Peyer's patch (tissue), 4 donors: ENCODE measurements at regions not wholly inside any gene's neighbourhood (a gene's known extent, or its start where the extent isn't known, plus 50 kb on each side); places are given as distances from the start of the nearest gene placed in this dataset.
"Not testable (repeated sequence)": the region's sequence is repeated elsewhere in the genome, so short reads cannot be mapped to it uniquely, and the experiment has no call there.

Source experiments
- DNase-seq, 3 donors: peaks; one replicate each; pipeline ENCODE4 v3.0.0-alpha.2; 2017 to 2019
- H3K27ac ChIP-seq, 4 donors: fragments of 200-600 bp; sonication (generic); one replicate each; pipeline ENCODE4 v1.5.1; 2016 to 2019
- H3K27me3 ChIP-seq, 2 donors: fragments of 200-600 bp; sonication (generic); one replicate each; pipeline ENCODE4 v1.5.1; 2019
- H3K36me3 ChIP-seq, 3 donors: fragments of 200-600 bp; sonication (generic); one replicate each; pipeline ENCODE4 v1.5.1; 2016 to 2019
- H3K4me1 ChIP-seq, 4 donors: fragments of 200-600 bp; sonication (generic); one replicate each; pipeline ENCODE4 v1.5.1; 2016 to 2019
- H3K4me3 ChIP-seq, 4 donors: fragments of 200-600 bp; sonication (generic); 1 replicate in 3 of 4; 2 replicates in 1 of 4; pipeline ENCODE4 v1.5.1; 2016 to 2019; ENCODE audit warnings: mild to moderate bottlenecking in 1 of 4
- H3K9me3 ChIP-seq, 4 donors: fragments of 200-600 bp; sonication (generic); one replicate each; pipeline ENCODE4 v1.5.1; 2016 to 2019; ENCODE audit warnings: mild to moderate bottlenecking in 1 of 4
- CTCF ChIP-seq, 6 experiments: fragments of 450-650 bp in 4 of 6; fragments of 200-600 bp in 2 of 6; sonication (generic) in 1 of 6; IDR thresholded peaks; one replicate each; pipeline ENCODE4 v1.5.1; 2017 to 2019; ENCODE audit warnings: antibody characterized with exemption in 6 of 6, mild to moderate bottlenecking in 3 of 6, moderate library complexity in 1 of 6
- POLR2A ChIP-seq, 2 donors: fragments of 450-650 bp; IDR thresholded peaks; one replicate each; pipeline ENCODE4 v1.5.1; 2017; ENCODE audit warnings: antibody characterized with exemption in 2 of 2, mild to moderate bottlenecking in 2 of 2, moderate library complexity in 2 of 2

DNA sequence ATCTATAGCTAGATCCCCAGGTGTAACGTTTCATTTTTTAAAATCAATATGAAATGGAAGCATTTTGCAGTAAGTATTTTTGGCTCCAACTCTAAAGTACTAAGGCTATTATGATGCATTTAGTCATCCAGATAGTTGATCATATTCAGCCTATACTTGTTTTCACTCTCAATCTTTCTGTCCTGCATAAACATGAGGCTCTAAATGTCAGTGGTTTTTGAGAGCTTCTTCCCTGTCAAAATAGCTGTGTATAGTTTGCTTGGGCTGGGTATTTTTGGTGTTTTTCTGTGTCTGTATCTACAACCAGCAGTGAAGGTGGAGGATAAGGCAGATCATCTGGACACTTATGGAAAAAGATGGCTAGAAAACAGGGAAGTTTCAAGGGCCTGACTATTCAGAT lies 128.0 kb downstream of the LRRN1 start:
- Histone ChIP-seq H3K27ac (no peak overlapping the region), H3K36me3 (no peaks in the 10 kb centered on the region), H3K4me3 (no peak overlapping the region), H3K27me3 (no peaks in the 10 kb centered on the region), H3K4me1 (no peaks in the 10 kb centered on the region), H3K9me3 (no peaks in the 10 kb centered on the region)
- DNase-seq, result no peak
- TF ChIP-seq CTCF (IDR thresholded peaks at IDR 0.05) (no peak), POLR2A (IDR thresholded peaks at IDR 0.05) (no peak)

DNA sequence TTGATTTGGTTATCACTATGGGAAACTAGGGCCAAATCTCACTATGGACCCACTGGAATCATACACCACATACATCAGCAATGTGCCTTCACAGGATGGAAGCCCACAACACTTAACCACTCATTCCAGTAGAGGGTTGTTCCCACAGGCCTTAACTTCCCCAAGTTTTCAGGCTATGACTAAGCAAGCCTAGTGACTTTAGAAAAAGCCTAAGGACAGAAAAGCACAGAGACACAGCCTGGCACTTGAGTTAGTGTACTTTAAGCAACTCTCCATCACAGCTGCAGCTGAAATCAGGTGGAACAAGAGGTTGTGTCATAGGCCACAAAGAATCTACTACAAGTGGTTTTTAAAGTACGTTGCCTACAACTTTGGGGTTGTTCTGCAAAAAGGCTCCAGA lies 128.7 kb downstream of the LRRN1 start:
- Histone ChIP-seq H3K4me3 (no peak overlapping the region), H3K27me3 (no peaks in the 10 kb centered on the region), H3K4me1 (no peaks in the 10 kb centered on the region), H3K36me3 (no peaks in the 10 kb centered on the region), H3K9me3 (no peaks in the 10 kb centered on the region), H3K27ac (no peak overlapping the region)
- no peak for DNase-seq
- TF ChIP-seq POLR2A (IDR thresholded peaks at IDR 0.05), result no peak
- TF ChIP-seq CTCF (IDR thresholded peaks at IDR 0.05), result no peak

DNA sequence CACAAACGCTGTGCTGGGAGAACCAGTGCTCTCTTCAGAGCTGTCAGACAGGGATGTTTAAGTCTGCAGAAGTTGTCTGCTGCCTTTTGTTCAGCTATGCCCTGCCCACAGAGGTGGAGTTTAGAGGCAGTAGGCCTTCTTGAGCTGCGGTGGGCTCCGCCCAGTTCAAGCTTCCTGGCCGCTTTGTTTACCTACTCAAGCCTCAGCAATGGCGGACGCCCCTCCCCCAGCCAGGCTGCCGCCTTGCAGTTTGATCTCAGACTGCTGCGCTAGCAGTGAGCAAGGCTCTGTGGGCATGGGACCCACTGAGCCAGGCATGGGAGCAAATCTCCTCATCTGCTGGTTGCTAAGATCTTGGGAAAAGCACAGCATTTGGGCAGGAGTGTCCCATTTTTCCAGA lies 142.1 kb downstream of the LRRN1 start:
- H3K4me3 ChIP-seq, H3K27ac ChIP-seq, DNase-seq, H3K9me3 ChIP-seq, H3K4me1 ChIP-seq, H3K36me3 ChIP-seq, H3K27me3 ChIP-seq: not testable (repeated sequence)

DNA sequence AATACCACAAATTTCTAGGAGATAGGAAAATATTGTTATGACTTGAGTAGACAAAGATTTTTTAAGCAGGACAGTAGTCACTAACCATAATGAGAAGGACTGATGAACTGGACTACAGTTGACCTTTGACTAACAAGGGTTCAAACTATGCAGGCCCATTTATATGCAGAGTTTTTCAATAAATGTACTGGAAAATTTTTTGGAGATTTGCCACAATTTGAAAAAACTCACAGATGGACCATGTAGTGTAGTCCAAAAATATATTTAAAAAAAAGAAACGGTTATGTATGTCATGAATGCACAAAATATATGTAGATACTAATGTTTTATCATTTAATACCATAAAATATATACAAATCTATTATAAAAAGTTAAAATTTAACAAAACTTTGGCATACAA lies 151.8 kb downstream of the LRRN1 start:
- no peaks in the 10 kb centered on the region for H3K27me3 ChIP-seq
- no peak for DNase-seq
- no peak for TF ChIP-seq CTCF (IDR thresholded peaks at IDR 0.05)
- TF ChIP-seq POLR2A (IDR thresholded peaks at IDR 0.05), result no peak

GRCh38 chr3:3951501-3951900 lies 152.3 kb downstream of the LRRN1 start:
- Histone ChIP-seq H3K9me3 (no peaks in the 10 kb centered on the region), H3K4me3 (no peak overlapping the region), H3K27me3 (no peaks in the 10 kb centered on the region), H3K27ac (no peak overlapping the region), H3K4me1 (no peaks in the 10 kb centered on the region), H3K36me3 (no peaks in the 10 kb centered on the region)
- DNase-seq, result no peak
- no peak for TF ChIP-seq POLR2A (IDR thresholded peaks at IDR 0.05)
- TF ChIP-seq CTCF (IDR thresholded peaks at IDR 0.05), result no peak

More for the DNA sequence above, 151.8 kb downstream of the LRRN1 start:
- H3K27ac ChIP-seq, result no peak overlapping the region
- H3K36me3 ChIP-seq, result no peaks in the 10 kb centered on the region
- no peaks in the 10 kb centered on the region for H3K4me1 ChIP-seq
- H3K4me3 ChIP-seq, result no peak overlapping the region
- H3K9me3 ChIP-seq, result no peaks in the 10 kb centered on the region

- H3K36me3 ChIP-seq, H3K27me3 ChIP-seq, H3K4me1 ChIP-seq, H3K27ac ChIP-seq, H3K4me3 ChIP-seq, DNase-seq, H3K9me3 ChIP-seq: not testable (repeated sequence)
Observed at GRCh38 chr3:3962867-3963266, 163.6 kb downstream of the LRRN1 start.

DNA sequence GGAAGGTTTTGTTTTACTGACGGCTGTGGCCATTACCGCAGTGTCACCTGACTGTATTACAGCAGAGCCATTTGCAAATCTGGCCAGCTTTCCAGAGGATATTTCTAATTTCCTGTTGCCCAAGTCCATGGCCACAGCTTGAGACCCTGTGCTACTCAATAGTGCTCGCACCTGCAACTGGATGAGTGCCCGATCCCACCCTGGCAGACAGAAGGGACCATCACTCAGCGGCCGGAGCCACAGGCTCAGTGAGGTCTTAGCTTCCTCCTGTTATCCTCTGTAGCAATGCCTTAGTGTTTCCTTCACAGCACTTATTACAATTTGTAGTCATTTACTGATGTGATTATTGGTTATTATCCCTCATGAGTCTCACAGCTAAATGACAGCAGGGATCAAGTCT lies 184.8 kb downstream of the LRRN1 start:
- no peaks in the 10 kb centered on the region for H3K9me3 ChIP-seq
- H3K4me1 ChIP-seq, result no peaks in the 10 kb centered on the region
- H3K4me3 ChIP-seq, result no peak overlapping the region
- no peak for TF ChIP-seq POLR2A (IDR thresholded peaks at IDR 0.05)
- no peak for TF ChIP-seq CTCF (IDR thresholded peaks at IDR 0.05)
- no peak overlapping the region for H3K27ac ChIP-seq
- H3K27me3 ChIP-seq, result no peaks in the 10 kb centered on the region
- H3K36me3 ChIP-seq, result no peaks in the 10 kb centered on the region
- DNase-seq, result no peak
